Activated B cell treated with CpG ODN at 0.5 μM for 24 hours (primary cell): ENCODE measurements at regions not wholly inside any gene's neighbourhood (a gene's known extent, or its start where the extent isn't known, plus 50 kb on each side); places are given as distances from the start of the nearest gene placed in this dataset.
"Not testable (repeated sequence)": the region's sequence is repeated elsewhere in the genome, so short reads cannot be mapped to it uniquely, and the experiment has no call there.

Experiments
- ATAC-seq: fragments of 200-7000 bp; cut with Tn5 transposase; one replicate; pipeline ENCODE4 v1.10.0; 2021; ENCODE audit warnings: low read depth, mild to moderate bottlenecking, moderate library complexity
- CTCF ChIA-PET: fragments of 350-600 bp; sonication (Branson Sonifier 250); formaldehyde crosslinking; loops from one replicate; lab custom pipeline; 2021; ENCODE audit warnings: antibody characterized with exemption; lab: Charles Lee
- POLR2A ChIA-PET: fragments of 350-600 bp; sonication (Branson Sonifier 250); formaldehyde crosslinking; loops from one replicate; lab custom pipeline; 2021; ENCODE audit warnings: antibody characterized with exemption; lab: Charles Lee
- DNase-seq: peaks from one replicate; pipeline ENCODE4 v3.0.0; 2022
- H3K27ac Mint-ChIP-seq: one replicate; pipeline ENCODE4 v1.8.0; 2020; ENCODE audit warnings: mixed read lengths
- H3K27me3 Mint-ChIP-seq: one replicate; pipeline ENCODE4 v1.8.0; 2021; ENCODE audit warnings: mixed read lengths
- H3K36me3 Mint-ChIP-seq: one replicate; pipeline ENCODE4 v1.8.0; 2021; ENCODE audit warnings: low read depth, mixed read lengths
- H3K4me1 Mint-ChIP-seq: one replicate; pipeline ENCODE4 v1.8.0; 2021; ENCODE audit warnings: mixed read lengths
- H3K4me3 Mint-ChIP-seq: one replicate; pipeline ENCODE4 v1.8.0; 2020; ENCODE audit warnings: mild to moderate bottlenecking, mixed read lengths
- H3K9me3 Mint-ChIP-seq: one replicate; pipeline ENCODE4 v1.8.0; 2020; ENCODE audit warnings: mixed read lengths
- intact Hi-C: fragments of 100-400 bp; cut with micrococcal nuclease; formaldehyde crosslinking; loops from one replicate; pipeline ENCODE4 v1.15.1; 2024
- TF ChIP-seq, protein P1 (sequence below): fragments of 200-600 bp; IDR thresholded peaks from one replicate; pipeline ENCODE4 v1.8.0; 2022; ENCODE audit warnings: antibody characterized with exemption, mild to moderate bottlenecking

DNA sequence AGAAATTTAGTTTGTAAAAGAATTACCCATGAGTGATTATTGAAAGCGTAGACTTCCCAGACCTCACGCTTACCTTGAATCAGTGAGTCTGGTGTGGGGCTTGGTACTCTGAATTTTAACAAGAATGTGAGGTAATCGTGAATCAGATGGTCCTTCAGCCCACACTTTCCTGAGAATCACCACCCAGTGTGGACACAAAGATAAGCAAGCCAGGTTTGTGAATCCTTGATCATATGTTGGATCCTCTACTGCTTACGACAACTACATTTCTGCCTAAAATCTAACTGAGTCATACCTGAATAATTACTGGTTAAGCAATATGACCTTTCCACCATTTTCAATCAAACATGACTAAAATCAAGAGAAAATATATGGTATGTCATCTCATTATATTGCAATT is 589.3 kb downstream of the TFAP2A start:
- Mint-ChIP-seq H3K27me3 (no peaks in the 10 kb centered on the region), H3K4me1 (no peaks in the 10 kb centered on the region), H3K9me3 (peaks cover 5% of the 10 kb centered on the region), H3K36me3 (no peaks in the 10 kb centered on the region), H3K4me3 (no peak overlapping the region), H3K27ac (no peak overlapping the region)
- DNase-seq (no peak), ATAC-seq (no peak)
- ChIA-PET CTCF (no interaction called here), POLR2A (no interaction called here)
- intact Hi-C loops, result no loop called here
- TF ChIP-seq, protein P1, sequence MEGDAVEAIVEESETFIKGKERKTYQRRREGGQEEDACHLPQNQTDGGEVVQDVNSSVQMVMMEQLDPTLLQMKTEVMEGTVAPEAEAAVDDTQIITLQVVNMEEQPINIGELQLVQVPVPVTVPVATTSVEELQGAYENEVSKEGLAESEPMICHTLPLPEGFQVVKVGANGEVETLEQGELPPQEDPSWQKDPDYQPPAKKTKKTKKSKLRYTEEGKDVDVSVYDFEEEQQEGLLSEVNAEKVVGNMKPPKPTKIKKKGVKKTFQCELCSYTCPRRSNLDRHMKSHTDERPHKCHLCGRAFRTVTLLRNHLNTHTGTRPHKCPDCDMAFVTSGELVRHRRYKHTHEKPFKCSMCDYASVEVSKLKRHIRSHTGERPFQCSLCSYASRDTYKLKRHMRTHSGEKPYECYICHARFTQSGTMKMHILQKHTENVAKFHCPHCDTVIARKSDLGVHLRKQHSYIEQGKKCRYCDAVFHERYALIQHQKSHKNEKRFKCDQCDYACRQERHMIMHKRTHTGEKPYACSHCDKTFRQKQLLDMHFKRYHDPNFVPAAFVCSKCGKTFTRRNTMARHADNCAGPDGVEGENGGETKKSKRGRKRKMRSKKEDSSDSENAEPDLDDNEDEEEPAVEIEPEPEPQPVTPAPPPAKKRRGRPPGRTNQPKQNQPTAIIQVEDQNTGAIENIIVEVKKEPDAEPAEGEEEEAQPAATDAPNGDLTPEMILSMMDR, result no peak

DNA sequence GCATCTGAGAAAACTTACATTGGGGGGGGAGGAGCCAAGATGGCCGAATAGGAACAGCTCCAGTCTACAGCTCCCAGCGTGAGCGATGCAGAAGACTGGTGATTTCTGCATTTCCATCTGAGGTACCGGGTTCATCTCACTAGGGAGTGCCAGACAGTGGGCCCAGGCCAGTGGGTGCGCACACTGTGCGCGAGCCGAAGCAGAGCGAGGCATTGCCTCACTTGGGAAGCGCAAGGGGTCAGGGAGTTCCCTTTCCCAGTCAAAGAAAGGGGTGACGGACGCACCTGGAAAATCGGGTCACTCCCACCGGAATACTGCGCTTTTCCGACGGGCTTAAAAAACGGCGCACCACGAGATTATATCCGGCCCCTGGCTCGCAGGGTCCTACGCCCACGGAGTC is 604.1 kb downstream of the TFAP2A start:
- intact Hi-C loops, ATAC-seq, CTCF ChIA-PET, H3K4me3 Mint-ChIP-seq, H3K27me3 Mint-ChIP-seq, H3K27ac Mint-ChIP-seq, DNase-seq, POLR2A ChIA-PET, H3K4me1 Mint-ChIP-seq, H3K9me3 Mint-ChIP-seq, H3K36me3 Mint-ChIP-seq: not testable (repeated sequence)

DNA sequence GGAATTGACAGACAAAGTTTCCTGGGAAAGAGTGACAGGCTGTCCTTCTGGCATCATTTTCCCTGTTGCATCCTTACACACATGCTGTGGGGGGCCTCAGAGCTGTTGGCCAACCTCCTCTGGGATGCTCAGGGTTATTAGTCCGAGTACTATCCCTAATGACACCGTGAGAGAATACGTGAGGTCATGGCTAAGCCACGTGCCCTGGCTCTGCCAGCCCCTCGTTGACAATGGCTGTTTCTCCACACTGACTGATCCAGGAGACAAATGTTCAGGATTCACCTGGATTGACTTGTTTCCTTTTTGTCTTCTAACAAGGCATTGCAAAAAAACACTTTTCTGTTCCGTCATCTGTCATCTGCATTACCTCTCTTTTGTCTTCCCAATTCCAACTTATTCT is 604.6 kb downstream of the TFAP2A start:
- TF ChIP-seq, protein P1, result no peak
- CTCF ChIA-PET, result no interaction called here
- POLR2A ChIA-PET, result no interaction called here
- Mint-ChIP-seq H3K9me3 (peaks cover 6% of the 10 kb centered on the region), H3K27me3 (no peaks in the 10 kb centered on the region), H3K27ac (no peak overlapping the region), H3K36me3 (no peaks in the 10 kb centered on the region), H3K4me1 (no peaks in the 10 kb centered on the region), H3K4me3 (no peak overlapping the region)
- DNase-seq (no peak), ATAC-seq (no peak)
- intact Hi-C loops, result no loop called here

DNA sequence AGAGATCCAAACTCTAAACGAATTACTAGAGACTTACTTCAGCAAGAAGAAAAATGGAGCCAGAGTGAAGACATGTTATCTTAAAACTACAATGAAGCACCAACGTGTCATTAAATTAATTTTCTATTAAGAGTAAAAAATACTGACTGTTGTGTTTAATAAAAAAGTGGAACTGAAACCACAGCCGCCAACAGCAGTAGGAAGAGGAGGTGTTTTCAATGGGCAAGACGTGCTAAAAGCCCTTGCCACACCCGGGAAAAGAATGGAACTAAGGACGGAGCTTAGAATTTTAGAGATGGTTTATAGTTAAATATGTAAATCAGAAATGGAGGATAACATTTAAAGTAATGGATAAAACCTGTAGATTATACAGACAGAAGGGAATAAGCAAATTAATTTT is 608.7 kb downstream of the TFAP2A start:
- no peaks in the 10 kb centered on the region for H3K27me3 Mint-ChIP-seq
- H3K27ac Mint-ChIP-seq, result no peak overlapping the region
- H3K4me3 Mint-ChIP-seq, result no peak overlapping the region
- DNase-seq (no peak), ATAC-seq (no peak)
- TF ChIP-seq, protein P1, result no peak
- ChIA-PET POLR2A (no interaction called here), CTCF (no interaction called here)
- H3K36me3 Mint-ChIP-seq, result no peaks in the 10 kb centered on the region
- intact Hi-C loops, result loop anchor here (5.0 kb wide), 1 partner anchor 646 kb away; no protein-coding TSS in a partner anchor
- peaks cover 9% of the 10 kb centered on the region for H3K9me3 Mint-ChIP-seq
- H3K4me1 Mint-ChIP-seq, result no peaks in the 10 kb centered on the region

DNA sequence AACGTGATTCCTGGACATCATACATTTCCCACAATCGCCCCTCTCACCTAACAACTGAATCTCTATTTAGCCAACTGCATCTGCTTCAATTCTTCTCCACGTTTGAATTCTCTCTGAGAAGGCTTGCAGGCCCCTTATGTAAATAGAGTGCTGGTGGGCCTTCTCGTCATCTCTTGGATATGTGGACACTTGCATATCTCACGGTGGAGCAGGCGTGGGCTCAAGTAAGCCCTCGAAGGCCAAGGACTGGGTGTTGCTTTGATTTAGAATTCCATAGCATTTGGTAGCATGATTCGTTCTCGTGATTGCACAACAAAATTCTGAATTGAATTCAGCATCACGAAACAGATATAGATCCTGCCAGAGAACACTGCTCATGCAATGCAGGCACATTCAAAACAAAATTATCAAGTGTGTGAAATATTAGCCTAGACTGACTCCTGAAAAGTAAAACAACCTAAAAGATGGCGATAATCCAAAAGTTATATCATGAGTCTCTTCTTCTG is 613.6 kb downstream of the TFAP2A start:
- H3K4me1 Mint-ChIP-seq, result no peaks in the 10 kb centered on the region
- POLR2A ChIA-PET, result no interaction called here
- intact Hi-C loops, result no loop called here
- CTCF ChIA-PET, result interaction anchor here (0.5 kb wide), 1 partner anchor 179 kb away, joined by 3 read pairs; no protein-coding TSS in a partner anchor
- H3K27me3 Mint-ChIP-seq, result no peaks in the 10 kb centered on the region
- H3K36me3 Mint-ChIP-seq, result no peaks in the 10 kb centered on the region
- H3K4me3 Mint-ChIP-seq, result no peak overlapping the region
- ATAC-seq, result no peak
- no peak for DNase-seq
- H3K9me3 Mint-ChIP-seq, result peaks cover 9% of the 10 kb centered on the region
- TF ChIP-seq, protein P1, result no peak
- no peak overlapping the region for H3K27ac Mint-ChIP-seq

DNA sequence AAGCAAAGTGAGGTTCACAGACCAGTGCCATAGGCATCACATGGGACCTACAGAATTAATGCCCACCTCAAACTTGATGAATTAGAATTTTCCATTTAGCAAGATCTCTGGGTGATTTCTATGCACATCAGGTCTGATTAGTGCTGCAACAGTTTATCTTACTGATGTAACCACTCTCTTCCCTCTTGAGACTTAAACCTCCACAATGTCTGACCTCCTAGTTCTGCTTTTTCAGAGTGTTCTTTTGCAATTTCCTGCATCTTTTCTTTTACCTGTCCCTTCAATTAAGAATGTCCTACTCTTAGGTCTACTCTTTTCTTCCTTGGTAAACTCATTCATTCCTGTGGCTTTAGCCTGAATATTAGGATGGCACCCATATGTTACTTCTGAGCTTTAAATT is 615.3 kb downstream of the TFAP2A start:
- TF ChIP-seq, protein P1, result no peak
- intact Hi-C loops, result no loop called here
- ChIA-PET CTCF (interaction anchor here (0.5 kb wide), 1 partner anchor 58 kb away, joined by 3 read pairs; no protein-coding TSS in a partner anchor), POLR2A (no interaction called here)
- Mint-ChIP-seq H3K4me1 (no peaks in the 10 kb centered on the region), H3K9me3 (peaks cover 7% of the 10 kb centered on the region), H3K27me3 (no peaks in the 10 kb centered on the region), H3K27ac (no peak overlapping the region), H3K36me3 (no peaks in the 10 kb centered on the region), H3K4me3 (no peak overlapping the region)
- ATAC-seq (no peak), DNase-seq (no peak)
